GM21528 (cell line): ENCODE measurements at regions not wholly inside any gene's neighbourhood (a gene's known extent, or its start where the extent isn't known, plus 50 kb on each side); places are given as distances from the start of the nearest gene placed in this dataset.

Experiments
- ATAC-seq: cut with Tn5 transposase; IDR thresholded peaks from one replicate; pipeline ENCODE4 v1.9.1; 2021; ENCODE audit warnings: mild to moderate bottlenecking, moderate library complexity; ENCODE audit not compliant: unreplicated experiment, low FRiP score

GRCh38 chr10:111200505-111201186, 123.8 kb downstream of the ADRA2A start:
- no peak for ATAC-seq

DNA sequence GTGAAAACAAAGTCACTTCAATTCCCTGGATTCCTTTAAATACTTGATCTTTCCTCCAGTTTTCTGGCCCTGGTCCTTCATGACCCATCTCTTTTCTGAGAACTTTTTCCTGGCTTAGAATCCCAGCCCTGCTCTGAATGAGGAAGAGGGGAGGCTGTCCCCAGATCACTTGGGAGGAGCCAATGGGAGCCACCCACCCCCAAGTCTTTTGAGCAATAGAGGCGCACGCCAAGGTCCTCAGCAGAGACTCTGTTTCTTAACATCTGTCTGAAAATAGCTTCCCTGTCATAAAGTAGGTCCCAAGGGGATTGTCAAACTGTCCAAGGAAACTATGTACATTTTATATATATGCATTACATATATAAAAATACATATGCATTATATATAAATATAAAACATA, 126.8 kb downstream of the ADRA2A start:
- ATAC-seq, result no peak

DNA sequence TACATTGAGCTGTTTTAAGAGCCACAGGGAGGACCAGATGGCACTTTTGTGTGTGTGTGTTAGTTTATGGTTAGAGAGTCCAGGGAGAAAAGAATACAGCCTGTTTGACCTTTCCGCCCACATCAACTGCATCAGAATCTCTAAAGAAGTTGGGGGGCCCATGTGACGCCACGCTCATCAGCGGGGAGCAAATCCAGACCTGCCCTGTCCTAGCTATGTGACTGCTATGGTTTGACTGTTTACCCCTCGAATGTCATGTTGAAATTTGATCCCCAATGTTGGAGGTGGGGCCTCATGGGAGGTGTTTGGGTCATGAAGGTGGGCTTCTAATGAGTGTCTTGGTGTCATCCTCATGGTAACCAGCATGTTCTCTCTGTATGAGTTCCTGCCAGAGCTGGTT, 128.0 kb downstream of the ADRA2A start:
- ATAC-seq, result no peak

DNA sequence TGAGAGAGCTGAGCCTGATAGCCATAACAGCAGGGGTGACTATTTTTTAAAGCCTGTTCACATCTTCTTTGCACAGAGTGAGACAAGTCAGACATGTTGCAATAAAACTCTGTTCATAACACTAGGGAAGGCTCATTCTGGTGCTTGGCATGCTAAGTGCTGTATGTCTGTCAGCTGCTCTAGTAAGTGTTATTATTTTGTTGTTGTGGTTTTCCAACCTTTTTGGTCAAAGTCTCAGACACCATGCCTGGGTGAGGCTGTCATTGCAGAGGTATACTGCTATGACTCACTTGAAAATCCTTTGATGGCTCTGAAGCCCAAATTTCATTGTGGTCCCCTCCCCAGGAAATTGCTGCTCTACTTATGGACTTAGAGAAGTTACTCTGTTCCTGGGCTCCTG, 129.7 kb downstream of the ADRA2A start:
- ATAC-seq, result no peak

GRCh38 chr10:111207500-111207899, 130.7 kb downstream of the ADRA2A start:
- ATAC-seq, result no peak

DNA sequence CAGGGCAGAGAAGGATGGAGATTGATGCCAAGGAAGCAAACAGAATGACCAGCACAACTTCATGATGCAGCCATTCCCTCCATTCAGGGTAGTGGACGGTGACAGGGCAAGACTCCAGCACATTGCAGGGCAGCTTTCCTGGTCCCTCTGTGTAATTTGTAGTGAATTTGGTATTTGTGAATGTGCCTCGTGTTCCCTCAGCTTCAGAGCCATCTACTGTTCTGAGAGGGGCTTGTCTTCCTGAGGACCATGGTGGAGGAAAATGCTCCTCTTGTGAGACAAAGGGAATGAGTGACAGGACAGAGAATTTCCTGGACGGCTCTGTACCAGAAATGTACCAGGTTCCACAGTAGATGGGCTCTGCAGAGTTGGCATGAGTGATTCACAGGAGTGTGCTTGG, 132.1 kb downstream of the ADRA2A start:
- ATAC-seq, result no peak

GRCh38 chr10:111209692-111210091, 132.9 kb downstream of the ADRA2A start:
- ATAC-seq, result no peak

- no peak for ATAC-seq
Measured at GRCh38 chr10:111211241-111211640, 134.4 kb downstream of the ADRA2A start.

- no peak for ATAC-seq
Measured at GRCh38 chr10:111211706-111212105, 134.9 kb downstream of the ADRA2A start.

DNA sequence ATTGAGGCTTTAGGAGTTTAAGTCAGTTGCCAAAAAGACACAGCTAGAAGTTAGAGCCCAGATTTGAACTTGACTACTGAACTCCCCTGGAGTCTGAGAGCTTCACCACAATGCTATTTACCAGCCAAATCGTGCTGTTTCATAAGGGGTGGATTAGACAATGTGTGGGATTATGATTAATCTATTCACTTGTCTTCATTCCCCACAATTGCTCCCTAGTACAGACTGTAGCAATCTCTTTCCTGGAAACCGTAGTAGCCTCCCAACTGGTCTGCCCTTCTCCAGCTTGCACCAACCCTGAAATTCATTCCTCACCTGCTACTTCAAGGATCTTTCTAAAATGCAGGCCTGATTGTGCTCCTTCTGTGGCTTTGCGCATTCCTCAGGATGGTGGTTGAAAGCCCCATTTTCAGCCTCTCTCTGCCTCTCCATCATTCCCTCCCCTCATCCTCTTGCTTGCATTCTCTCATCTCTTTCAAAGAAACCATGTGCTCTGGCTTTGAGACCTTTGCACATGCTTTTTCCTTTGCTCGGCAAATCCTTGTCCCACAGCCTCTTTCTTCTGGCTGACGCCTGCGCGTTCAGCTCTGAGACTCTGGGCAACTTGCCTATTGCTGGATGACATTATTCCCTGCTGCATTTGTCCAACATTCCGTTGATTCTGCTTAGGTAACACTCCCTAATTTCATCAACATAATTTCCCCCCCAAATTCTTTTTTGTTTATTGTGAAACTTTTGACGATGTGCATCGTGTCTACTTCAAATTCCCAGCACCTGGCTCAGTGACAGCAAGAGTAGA, 145.1 kb downstream of the ADRA2A start:
- ATAC-seq, result no peak

- no peak for ATAC-seq
Measured at GRCh38 chr10:111222961-111223360, 146.1 kb downstream of the ADRA2A start.

DNA sequence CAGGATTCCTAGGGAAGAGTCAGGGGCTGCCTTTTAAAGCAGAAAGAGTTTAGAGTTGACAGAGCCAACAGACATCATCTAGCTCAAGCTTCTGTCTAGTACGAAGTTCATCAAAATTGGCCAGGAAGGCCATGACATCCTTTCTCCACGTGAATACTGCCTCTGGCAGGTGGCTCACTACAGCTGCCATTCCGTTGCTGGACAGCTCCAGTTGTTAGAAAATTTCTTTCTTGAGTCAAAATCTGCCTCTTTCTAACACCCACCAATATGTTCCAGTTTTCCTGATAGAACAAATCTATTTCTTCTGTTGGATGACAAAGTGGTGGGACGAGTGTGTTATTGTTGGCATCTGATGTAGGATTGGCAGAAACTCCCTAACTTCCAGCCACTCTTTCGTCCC, 154.9 kb downstream of the ADRA2A start:
- no peak for ATAC-seq

- no peak for ATAC-seq
Measured at GRCh38 chr10:111233439-111233838, 156.6 kb downstream of the ADRA2A start.

DNA sequence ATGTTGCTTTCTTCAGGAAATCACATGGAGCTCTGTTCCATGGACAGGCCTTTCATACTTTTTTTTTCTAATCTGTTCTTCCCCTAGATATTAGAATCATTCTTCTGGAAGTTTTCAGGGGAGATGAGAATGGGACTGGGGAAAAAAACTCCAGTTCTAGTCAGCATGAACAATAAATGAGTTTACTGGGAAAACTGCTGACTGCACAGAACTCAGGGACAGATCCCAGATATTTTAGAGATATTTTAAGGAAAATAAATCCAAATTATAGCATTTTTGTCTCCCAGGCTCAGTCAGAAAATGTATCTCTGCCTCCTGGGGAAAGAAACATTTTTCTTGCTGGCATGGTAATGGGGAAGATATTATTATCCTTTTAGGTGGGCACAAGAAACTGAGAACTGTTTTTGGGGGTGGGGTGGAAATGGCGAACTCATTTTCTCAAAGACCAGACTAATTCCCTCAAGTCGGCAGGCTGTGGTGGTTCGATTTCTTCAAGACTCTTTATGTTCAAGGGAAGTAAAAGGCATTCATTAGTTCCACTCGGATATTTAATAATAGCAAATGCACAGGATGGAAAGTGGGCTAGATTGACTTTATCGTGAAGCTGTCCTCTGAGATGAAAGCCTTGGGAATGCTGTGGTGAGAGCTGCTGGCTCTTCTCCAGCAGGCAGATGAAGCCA, 157.5 kb downstream of the ADRA2A start:
- ATAC-seq, result no peak

GRCh38 chr10:111234914-111235302, 158.1 kb downstream of the ADRA2A start:
- no peak for ATAC-seq

DNA sequence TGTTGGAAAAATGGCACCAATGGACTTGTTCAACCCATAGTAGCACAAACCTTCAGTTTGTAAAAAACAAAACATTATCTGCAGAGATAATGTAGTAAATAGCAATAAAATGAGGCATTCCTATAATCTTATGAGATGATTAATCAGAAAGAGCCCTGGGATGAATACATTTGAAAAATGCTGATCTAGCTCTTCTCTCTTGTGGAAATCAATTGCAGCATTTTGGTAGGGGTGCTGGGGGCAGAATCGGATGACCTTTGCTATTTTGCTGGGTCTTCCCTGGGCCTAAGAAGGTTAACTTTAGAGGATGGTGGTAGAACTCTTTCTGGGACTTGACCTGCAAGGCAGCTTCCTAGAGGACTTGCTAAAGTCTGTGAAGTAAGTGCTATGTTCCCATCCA, 163.5 kb downstream of the ADRA2A start:
- ATAC-seq, result no peak

DNA sequence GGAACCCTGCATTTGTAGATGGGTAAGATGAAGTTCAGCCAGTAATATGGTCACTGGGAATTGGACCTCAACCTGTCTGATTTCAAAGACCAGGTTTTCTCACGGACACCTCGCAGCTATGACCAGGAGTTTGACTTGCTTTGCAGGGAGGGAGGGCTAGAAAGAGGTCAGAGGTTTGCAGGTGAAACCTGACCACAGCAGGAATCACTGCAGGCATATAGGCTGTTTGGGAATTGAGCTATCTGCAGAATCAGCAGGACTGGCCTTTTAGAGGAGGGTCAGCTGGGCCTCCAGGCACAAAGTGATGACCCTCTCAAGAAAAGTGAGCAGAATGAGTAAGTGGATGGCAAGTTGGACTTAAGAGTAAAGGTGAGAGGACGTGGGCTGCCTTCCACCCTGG, 166.3 kb downstream of the ADRA2A start:
- no peak for ATAC-seq

DNA sequence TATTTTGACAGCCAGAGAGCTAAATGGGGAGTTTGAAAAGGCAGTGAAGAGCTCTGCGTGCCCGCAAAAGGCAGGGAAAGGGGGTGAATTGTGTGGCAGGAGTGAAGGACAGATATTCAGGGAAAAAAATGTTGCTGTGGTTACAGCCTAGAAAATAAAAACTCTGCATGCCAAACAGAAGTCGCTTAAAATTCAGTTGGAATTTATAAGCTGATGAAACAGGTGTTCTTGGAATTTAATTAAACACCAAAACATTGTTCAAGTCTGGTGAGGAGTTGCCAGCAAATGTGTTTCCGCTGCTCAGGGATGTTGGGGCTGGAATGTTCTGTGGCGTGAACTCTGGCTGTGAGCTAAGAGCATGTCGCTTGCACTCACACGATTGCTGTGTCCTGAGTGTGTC, 169.3 kb downstream of the ADRA2A start:
- ATAC-seq, result no peak

- ATAC-seq, result no peak
Measured at GRCh38 chr10:111246814-111247452, 170.1 kb downstream of the ADRA2A start.

DNA sequence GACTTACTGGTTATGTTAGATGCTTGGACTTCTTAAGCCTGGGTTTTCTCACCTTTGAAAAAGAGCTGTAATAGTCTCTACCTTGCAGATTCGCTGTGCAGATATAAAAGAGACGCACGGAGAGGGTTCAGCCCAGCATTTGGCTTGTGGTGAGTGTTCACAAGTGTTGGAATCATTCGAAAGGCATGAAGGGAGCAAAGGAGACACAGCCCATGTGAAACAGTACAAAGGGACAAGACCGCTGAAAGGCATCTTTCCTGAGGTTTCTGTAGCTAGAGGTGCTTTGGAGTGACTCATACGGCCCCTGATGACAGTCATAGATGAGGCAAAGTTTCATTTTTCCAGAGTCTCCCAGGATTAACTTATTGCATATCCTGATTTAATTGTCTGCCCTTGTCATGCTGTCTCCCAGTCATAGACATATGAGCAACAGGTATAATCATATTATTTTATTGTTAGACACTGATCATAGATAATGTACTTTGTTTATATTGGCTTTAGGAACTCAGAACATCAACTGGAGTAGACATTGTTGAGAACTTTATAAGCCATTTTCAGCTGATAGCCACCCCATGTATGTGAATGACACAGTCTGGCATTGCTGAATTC, 171.1 kb downstream of the ADRA2A start:
- no peak for ATAC-seq

DNA sequence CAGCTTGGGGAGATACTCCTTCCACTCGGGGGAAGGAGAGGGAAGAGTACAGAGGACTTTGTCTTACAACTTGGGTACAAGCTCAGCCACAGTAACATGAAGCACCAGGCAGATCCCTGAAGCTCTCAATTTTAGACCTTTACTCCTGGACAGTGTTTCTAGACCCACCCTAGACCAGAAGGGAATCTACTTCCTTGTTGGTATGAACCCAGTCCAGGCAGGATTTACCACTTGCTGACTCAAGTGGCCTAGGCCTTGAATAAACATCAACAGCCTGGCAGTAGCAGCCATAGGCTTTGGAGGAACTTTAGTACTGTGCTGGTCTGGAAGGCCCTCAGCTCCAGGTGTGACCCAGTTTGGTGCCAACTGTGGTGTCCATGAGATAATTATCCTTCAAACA, 173.1 kb downstream of the ADRA2A start:
- no peak for ATAC-seq
